ENCODE measurements at regions not wholly inside any gene's neighbourhood (a gene's known extent, or its start where the extent isn't known, plus 50 kb on each side); places are given as distances from the start of the nearest gene placed in this dataset.

- TF ChIP-seq, protein P1, sequence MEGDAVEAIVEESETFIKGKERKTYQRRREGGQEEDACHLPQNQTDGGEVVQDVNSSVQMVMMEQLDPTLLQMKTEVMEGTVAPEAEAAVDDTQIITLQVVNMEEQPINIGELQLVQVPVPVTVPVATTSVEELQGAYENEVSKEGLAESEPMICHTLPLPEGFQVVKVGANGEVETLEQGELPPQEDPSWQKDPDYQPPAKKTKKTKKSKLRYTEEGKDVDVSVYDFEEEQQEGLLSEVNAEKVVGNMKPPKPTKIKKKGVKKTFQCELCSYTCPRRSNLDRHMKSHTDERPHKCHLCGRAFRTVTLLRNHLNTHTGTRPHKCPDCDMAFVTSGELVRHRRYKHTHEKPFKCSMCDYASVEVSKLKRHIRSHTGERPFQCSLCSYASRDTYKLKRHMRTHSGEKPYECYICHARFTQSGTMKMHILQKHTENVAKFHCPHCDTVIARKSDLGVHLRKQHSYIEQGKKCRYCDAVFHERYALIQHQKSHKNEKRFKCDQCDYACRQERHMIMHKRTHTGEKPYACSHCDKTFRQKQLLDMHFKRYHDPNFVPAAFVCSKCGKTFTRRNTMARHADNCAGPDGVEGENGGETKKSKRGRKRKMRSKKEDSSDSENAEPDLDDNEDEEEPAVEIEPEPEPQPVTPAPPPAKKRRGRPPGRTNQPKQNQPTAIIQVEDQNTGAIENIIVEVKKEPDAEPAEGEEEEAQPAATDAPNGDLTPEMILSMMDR (IDR thresholded peaks at IDR 0.05): no peak
- no peak for TF ChIP-seq POLR2AphosphoS5 (IDR thresholded peaks at IDR 0.05; ENCODE audit: low read depth, low read length)
Measured at GRCh38 chrX:141320801-141321200, 78.5 kb upstream of the SPANXC start.

All from Panc1 (cell line).